KBM-7 (cell line): ENCODE measurements at regions not wholly inside any gene's neighbourhood (a gene's known extent, or its start where the extent isn't known, plus 50 kb on each side); places are given as distances from the start of the nearest gene placed in this dataset.

Source experiments
- DNase-seq: peaks from one replicate; pipeline ENCODE4 v3.0.0-alpha.2; 2015
- in situ Hi-C: fragments of 300-500 bp; cut with MboI; formaldehyde crosslinking; loops from 2 replicates; pipeline ENCODE4 v1.14.3; 2020; ENCODE audit warnings: low sequenced_read_pairs, low pct_unique_long_range_greater_than_20kb, mixed read lengths

GRCh38 chr2:59986511-59986910 lies 566.9 kb downstream of the BCL11A start:
- in situ Hi-C loops, result no loop called here
- DNase-seq, result no peak

- no peak for DNase-seq
- in situ Hi-C loops, result no loop called here
Measured at GRCh38 chr2:59985923-59986322, 567.5 kb downstream of the BCL11A start.

- DNase-seq, result no peak
- in situ Hi-C loops, result no loop called here
Measured at GRCh38 chr2:59974051-59974766, 579.2 kb downstream of the BCL11A start.

- no peak for DNase-seq
- in situ Hi-C loops, result no loop called here
Measured at GRCh38 chr2:59969161-59969560, 584.3 kb downstream of the BCL11A start.

GRCh38 chr2:59968441-59968840 lies 585.0 kb downstream of the BCL11A start:
- DNase-seq, result no peak
- in situ Hi-C loops, result no loop called here

GRCh38 chr2:59967691-59968090 lies 585.8 kb downstream of the BCL11A start:
- DNase-seq, result no peak
- in situ Hi-C loops, result no loop called here

- in situ Hi-C loops, result no loop called here
- DNase-seq, result no peak
Measured at GRCh38 chr2:59963157-59963556, 590.3 kb downstream of the BCL11A start.

GRCh38 chr2:59961746-59962145 lies 591.7 kb downstream of the BCL11A start:
- DNase-seq, result no peak
- in situ Hi-C loops, result no loop called here

GRCh38 chr2:59959944-59960343 lies 593.5 kb downstream of the BCL11A start:
- no peak for DNase-seq
- in situ Hi-C loops, result no loop called here

- in situ Hi-C loops, result no loop called here
- DNase-seq, result no peak
Measured at GRCh38 chr2:59957504-59957903, 596.0 kb downstream of the BCL11A start.

GRCh38 chr2:59956981-59957380 lies 596.5 kb downstream of the BCL11A start:
- DNase-seq, result peak; percentile 16
- in situ Hi-C loops, result no loop called here

- in situ Hi-C loops, result no loop called here
- DNase-seq, result no peak
Measured at GRCh38 chr2:59947917-59948541, 605.4 kb downstream of the BCL11A start.

GRCh38 chr2:59947209-59947608 lies 606.2 kb downstream of the BCL11A start:
- in situ Hi-C loops, result no loop called here
- no peak for DNase-seq

- DNase-seq, result no peak
- in situ Hi-C loops, result no loop called here
Measured at GRCh38 chr2:59939236-59939635, 614.2 kb downstream of the BCL11A start.

- in situ Hi-C loops, result no loop called here
- no peak for DNase-seq
Measured at GRCh38 chr2:59938181-59938580, 615.3 kb downstream of the BCL11A start.

- in situ Hi-C loops, result no loop called here
- no peak for DNase-seq
Measured at GRCh38 chr2:59936048-59936447, 617.4 kb downstream of the BCL11A start.

GRCh38 chr2:59935005-59935404 lies 618.4 kb downstream of the BCL11A start:
- in situ Hi-C loops, result no loop called here
- DNase-seq, result no peak

GRCh38 chr2:59933948-59934347 lies 619.5 kb downstream of the BCL11A start:
- in situ Hi-C loops, result no loop called here
- no peak for DNase-seq

- DNase-seq, result no peak
- in situ Hi-C loops, result no loop called here
Measured at GRCh38 chr2:59932341-59932740, 621.1 kb downstream of the BCL11A start.

- no peak for DNase-seq
- in situ Hi-C loops, result no loop called here
Measured at GRCh38 chr2:59930430-59930829, 623.0 kb downstream of the BCL11A start.

- no peak for DNase-seq
Measured at GRCh38 chr2:59926731-59927130, 626.7 kb downstream of the BCL11A start.

More at GRCh38 chr2:59926731-59927130, 626.7 kb downstream of the BCL11A start:
- in situ Hi-C loops, result no loop called here
